ENCODE measurements at regions not wholly inside any gene's neighbourhood (a gene's known extent, or its start where the extent isn't known, plus 50 kb on each side); places are given as distances from the start of the nearest gene placed in this dataset.

GRCh38 chr3:189118896-189119295 is 52.9 kb upstream of the TPRG1 start:
- peaks cover 3% of the 10 kb centered on the region for H3K36me3 Mint-ChIP-seq
- no peak overlapping the region for H3K4me3 Mint-ChIP-seq
- peaks cover 12% of the 10 kb centered on the region for H3K9me3 Mint-ChIP-seq
- no peak for DNase-seq (ENCODE audit: low spot score in 2 of 2, unreplicated experiment in 2 of 2)
- no peak for TF ChIP-seq CTCF (IDR thresholded peaks at IDR 0.05; ENCODE audit: unreplicated experiment)
- peaks cover 19% of the 10 kb centered on the region for H3K4me1 Mint-ChIP-seq
- no peak overlapping the region for H3K27ac Mint-ChIP-seq
- H3K27me3 Mint-ChIP-seq (ENCODE audit: low read depth) = no peaks in the 10 kb centered on the region

- Mint-ChIP-seq H3K4me1 (peaks cover 28% of the 10 kb centered on the region), H3K36me3 (peaks cover 3% of the 10 kb centered on the region), H3K27me3 (ENCODE audit: low read depth) (no peaks in the 10 kb centered on the region), H3K9me3 (peaks cover 12% of the 10 kb centered on the region), H3K4me3 (no peak overlapping the region), H3K27ac (no peak overlapping the region)
- no peak for TF ChIP-seq CTCF (IDR thresholded peaks at IDR 0.05; ENCODE audit: unreplicated experiment)
- no peak for DNase-seq (ENCODE audit: low spot score in 2 of 2, unreplicated experiment in 2 of 2)
Measured at GRCh38 chr3:189119950-189120349, 51.8 kb upstream of the TPRG1 start.

- Mint-ChIP-seq H3K4me1 (peaks cover 33% of the 10 kb centered on the region), H3K36me3 (peaks cover 3% of the 10 kb centered on the region), H3K9me3 (peaks cover 12% of the 10 kb centered on the region), H3K27ac (no peak overlapping the region), H3K27me3 (ENCODE audit: low read depth) (no peaks in the 10 kb centered on the region), H3K4me3 (no peak overlapping the region)
- TF ChIP-seq CTCF (IDR thresholded peaks at IDR 0.05; ENCODE audit: unreplicated experiment) = no peak
- DNase-seq (ENCODE audit: low spot score in 2 of 2, unreplicated experiment in 2 of 2) = no peak
Measured at GRCh38 chr3:189121092-189121491, 50.7 kb upstream of the TPRG1 start.
